ENCODE measurements at regions not wholly inside any gene's neighbourhood (a gene's known extent, or its start where the extent isn't known, plus 50 kb on each side); places are given as distances from the start of the nearest gene placed in this dataset.

GRCh38 chr12:111072299-111072698, 151.9 kb upstream of the MYL2 start:
- DNase-seq: no peak

DNA sequence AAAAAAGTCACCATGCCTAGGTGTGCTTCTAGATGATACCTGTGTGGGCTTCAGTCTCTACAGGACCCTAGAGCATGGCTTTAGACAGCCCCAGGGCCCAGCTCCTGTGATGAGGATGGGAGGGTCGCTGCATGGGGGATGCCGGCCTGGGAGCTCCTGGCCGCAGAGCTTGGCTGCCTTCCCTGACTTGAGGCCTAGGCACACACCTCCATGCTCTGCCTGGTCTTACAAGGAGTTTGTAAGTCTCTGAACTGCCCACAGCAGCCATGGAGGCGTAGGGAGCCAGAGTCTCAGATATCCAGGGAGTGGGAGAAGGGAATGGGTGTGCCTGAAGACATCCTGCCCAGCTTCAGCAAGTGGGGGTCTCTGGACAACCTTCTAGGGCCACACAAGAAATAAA, 149.5 kb upstream of the MYL2 start:
- no peak for DNase-seq

DNA sequence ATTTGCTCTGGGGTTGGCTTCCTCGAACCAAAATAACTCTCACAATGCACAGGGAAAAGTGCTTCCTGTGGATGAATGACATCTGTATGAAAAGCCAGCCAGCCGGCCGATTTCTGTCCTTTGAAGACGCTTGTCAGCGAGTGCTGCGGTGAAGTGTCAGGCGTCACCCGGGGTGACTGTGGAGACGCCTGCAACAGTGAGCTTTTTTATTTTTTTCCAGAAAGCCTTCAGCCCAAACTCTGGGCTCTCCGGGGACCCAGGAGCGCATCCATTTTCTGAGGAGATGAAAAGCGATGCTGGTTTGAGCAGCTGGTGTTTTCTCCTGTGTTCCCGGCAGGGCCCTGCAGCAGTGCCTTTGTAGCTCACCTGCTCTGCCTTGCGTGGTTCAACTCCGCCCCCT, 147.9 kb upstream of the MYL2 start:
- DNase-seq: no peak

GRCh38 chr12:111067498-111067897, 147.1 kb upstream of the MYL2 start:
- DNase-seq: no peak

DNA sequence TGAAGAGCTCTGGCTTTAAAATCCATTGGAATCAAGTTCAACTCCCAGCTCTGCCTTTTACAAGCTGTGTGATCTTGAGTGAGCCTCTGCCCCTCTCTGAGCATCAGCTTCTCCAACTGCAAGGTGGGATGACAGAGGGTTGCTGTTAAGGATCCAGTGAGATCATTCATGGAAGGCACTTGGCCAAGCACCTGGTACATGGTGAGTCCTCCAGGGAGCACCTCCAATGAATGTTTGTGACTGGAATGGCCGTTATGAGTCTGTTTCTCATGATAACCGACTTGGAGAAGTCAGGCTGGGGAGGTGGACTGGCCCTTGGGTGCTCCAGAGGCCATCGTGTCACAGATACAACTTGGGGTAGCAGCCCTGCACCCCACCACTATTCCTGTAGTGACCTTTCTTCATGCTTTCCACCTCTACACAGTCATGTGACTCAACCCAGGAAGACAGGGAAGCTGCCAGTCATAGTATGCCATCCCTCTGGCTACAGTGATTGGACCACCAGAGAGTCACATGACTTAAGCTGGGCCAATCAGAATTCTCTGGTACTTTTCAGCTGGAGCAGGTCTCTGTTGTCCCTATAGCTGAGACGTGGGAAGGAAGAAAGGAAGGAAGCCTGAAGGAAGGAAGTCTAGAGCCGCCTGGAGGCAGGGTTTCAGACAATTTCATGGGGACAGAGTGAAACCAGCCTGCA, 146.5 kb upstream of the MYL2 start:
- peak; percentile 20 for DNase-seq

GRCh38 chr12:111064982-111065381, 144.6 kb upstream of the MYL2 start:
- no peak for DNase-seq

DNA sequence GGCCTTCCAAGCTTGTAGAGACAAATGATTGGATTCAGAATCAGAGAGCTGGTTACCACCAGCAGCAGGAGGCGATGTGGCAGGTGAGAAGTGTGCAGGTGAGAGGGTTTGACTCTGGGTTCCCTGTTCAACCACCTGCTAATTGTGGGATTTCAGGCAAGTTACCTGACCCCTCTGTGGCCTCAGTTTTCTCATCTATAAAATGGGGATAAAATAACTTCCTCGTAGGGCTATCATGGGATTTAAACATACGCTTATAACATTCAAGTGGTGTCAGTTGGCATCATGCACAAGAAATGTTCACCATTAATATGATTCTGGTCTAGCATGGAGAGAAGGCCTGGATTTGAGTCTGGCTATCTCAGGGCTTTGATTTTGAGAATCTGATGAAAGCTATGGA, 143.8 kb upstream of the MYL2 start:
- DNase-seq: no peak

DNA sequence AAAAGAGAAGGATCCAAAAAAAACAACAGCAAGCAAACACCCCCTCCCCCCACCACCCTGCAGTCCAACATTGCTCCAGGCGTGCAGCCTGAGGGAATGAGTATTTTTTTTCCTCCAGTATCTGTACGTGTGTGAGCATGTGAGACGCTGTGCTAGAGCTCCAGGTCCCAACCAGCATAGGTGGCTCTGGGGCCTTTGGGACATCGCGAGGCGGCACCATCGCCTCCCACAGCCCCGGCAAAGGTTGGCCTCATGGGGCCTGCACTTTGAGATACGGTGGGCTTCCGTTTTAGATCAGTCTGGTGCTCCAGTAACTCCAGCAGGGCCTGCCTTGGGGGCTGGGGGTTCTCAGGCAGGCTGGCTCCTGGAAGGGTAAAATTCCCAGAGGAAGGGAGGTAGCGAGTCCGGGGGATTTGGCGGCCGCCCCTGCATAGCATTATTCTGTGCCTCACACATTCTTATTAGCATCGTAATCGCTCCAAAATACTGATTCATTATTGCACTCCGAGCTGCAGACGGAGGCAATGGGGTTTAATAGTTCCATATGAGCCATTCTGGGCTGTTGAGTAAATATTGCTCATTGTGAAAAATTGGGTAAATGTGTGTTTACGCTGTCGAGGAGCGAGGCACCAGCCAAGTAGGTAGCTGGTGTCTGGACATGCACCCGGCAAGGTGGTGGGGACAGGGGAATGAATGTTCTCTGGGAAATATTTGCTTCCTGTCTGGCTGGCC, 143.1 kb upstream of the MYL2 start:
- DNase-seq: no peak

GRCh38 chr12:111057701-111058425, 137.5 kb upstream of the MYL2 start:
- no peak for DNase-seq

- peak; percentile 34 for DNase-seq
These were observed 136.5 kb upstream of the MYL2 start for GRCh38 chr12:111056618-111057521.

DNA sequence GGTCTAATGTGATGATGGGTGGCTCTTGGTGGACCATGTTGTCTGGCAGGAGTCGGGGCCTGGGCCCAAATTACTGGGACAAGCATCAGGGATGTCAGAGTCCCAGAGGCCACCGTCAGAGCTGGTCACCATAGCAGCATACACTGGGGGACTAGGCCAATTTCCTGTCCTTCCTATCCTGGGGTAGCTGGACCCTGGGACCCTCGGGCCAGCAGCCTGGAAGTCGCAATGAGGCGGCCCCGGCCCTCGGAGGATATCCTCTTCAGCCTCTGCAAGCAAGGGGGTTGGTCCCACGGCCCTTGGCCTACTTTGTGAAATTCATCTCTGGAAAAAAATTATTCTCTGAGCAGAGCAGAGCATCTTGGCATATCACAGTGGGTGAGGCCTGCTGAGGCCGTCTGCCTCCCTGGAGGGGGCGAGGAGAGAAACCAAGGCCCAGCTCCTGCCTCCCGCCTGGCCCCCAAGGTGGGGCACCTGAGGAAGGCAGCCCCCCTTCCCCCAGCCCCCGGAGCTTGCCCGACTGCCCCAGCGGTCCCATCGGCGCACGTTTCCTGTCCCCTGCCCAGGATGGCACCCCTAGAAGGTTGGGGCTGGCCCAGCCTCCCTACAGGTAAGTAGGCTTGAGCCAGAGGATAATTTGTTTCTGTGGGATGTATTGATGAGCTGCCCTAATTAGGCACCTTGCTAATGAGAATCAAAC, 135.0 kb upstream of the MYL2 start:
- DNase-seq: no peak

- no peak for DNase-seq
These were observed 128.6 kb upstream of the MYL2 start for GRCh38 chr12:111048991-111049390.

DNA sequence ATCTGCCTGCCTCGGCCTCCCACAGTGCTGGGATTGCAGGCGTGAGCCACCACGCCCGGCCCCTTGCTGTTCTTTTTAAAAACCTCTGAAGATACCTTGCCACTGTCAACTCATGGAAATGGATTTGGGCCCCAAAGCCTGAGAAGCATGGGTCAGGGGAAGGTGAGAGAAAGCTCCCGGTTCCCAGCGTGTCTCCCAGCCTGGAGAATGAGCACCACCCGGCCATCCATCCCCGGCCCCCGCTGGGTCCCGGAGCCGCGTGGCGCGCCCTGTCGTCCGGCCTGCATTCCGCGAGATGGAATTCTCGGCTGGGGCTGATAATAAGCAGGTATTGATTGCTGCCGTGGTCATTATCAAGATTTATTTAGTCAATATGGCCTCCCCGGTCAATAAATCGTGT, 126.5 kb upstream of the MYL2 start:
- no peak for DNase-seq

DNA sequence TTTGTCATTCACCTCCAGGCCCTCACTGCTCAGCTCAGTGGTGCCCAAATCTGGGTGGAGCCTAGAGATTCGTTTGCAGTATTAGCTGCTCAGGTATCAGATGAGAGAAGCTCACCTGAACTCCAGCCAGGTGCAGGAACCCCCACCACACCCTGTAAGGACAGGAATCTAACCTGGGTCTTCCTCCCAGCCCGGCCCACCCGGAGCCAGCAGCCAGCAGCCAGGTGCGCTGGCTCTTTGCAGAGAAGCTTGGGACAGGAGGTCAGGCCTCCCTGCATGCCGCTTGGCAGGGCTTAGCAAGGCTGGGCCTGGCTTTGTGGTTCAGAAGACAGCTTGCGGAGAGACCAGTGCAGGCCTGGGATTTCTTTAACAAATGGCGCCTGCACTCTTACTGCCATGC, 125.6 kb upstream of the MYL2 start:
- no peak for DNase-seq

- no peak for DNase-seq
These were observed 120.7 kb upstream of the MYL2 start for GRCh38 chr12:111041091-111041490.

- no peak for DNase-seq
These were observed 120.3 kb upstream of the MYL2 start for GRCh38 chr12:111040690-111041089.

- peak; percentile 69 for DNase-seq
These were observed 118.6 kb upstream of the MYL2 start for GRCh38 chr12:111038941-111039340.

GRCh38 chr12:111038077-111038476, 117.7 kb upstream of the MYL2 start:
- DNase-seq: no peak

GRCh38 chr12:111037047-111037446, 116.7 kb upstream of the MYL2 start:
- DNase-seq: no peak

DNA sequence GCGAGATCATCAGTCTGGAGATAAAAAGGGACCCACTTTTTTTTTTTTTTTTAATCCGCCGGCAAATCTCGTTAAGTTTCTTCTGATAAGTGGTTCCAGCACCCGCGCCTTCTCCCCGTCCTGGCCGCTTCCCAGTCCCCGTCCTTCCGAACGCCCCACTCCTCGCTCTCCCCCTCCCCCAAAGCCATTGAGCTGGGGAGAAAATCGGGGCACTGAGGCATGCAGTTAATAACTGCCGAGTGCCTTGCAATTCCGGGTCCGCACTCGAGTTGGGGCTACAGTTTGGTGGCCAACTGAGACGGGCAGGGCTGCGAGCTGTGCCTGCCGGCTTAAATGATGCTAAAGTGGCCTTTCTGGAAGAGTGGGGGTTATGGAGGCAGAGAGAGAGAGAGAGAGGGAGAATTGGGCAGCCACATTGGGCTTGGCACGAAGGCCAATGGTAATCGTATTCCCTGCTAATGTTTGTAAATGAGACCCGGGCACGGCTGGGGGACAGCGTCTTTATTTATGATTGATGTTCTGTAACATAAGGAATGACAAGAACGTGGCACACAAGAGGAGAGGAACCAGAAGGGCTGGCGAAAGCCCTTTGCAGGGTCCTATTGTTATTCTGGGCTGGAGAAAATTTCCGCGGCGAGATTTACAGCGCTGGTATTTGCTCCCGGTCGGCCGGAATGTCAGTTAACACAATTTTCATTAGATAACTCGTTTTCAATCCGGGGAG, 115.4 kb upstream of the MYL2 start:
- no peak for DNase-seq

DNA sequence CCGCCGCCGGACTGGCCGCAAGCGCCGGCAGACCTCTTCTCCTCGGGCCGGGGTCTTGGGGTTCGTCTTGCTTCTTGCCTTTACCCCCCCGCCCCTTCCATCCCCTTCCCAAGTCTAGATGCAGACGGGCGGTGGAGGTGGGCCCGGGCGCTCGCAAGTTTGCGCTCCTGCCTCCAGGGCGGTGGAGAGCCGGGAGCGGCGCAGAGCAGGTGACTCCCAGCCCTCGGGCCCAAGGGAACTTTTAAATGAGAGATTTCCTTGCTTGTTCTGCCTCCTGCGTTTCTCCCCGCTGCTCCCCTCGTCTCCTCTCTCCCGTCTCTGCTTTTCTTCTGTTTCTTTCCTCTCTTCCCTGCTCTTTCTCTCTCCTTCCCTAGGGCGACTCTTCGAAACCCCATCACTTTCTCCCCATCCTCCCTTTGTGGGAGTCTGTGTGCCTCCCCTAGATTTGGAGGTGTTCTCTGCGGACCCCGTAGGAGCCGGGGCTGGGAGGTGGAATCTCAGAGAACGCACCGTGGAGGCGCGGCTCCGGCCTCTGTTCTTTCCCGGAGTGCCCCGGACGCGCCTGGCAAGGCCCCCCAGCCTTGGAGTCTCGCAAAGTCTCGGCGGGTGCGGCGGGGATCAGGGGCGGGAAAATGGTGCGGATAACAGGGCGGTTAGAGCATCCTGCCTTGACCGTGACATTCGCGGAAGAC, 114.7 kb upstream of the MYL2 start:
- DNase-seq: no peak
